ENCODE measurements at regions not wholly inside any gene's neighbourhood (a gene's known extent, or its start where the extent isn't known, plus 50 kb on each side); places are given as distances from the start of the nearest gene placed in this dataset.

Small RNA genes lying in the stretch of these regions (small RNA-seq; reads per million reads assigned to genes)
- 0 reads per million in 3 experiments for gene RN7SL88P (ENCODE audit: insufficient read depth in 2 of 3, insufficient read length in 3 of 3, low read depth in 2 of 3, low replicate concordance in 1 of 3)

All from HepG2 (cell line).